Body of pancreas (tissue), 4 donors: ENCODE measurements at regions not wholly inside any gene's neighbourhood (a gene's known extent, or its start where the extent isn't known, plus 50 kb on each side); places are given as distances from the start of the nearest gene placed in this dataset.

Experiments
- POLR2A ChIP-seq, 3 donors: fragments of 450-650 bp; IDR thresholded peaks; one replicate each; pipeline ENCODE4 v1.6.1; 2016; ENCODE audit warnings: antibody characterized with exemption in 3 of 3, mild to moderate bottlenecking in 2 of 3
- TF ChIP-seq, protein P1 (sequence below), 7 experiments: fragments of 450-650 bp in 4 of 7; fragments of 200-600 bp in 3 of 7; sonication (generic) in 3 of 7; IDR thresholded peaks; one replicate each; pipeline ENCODE4 v1.5.1; 2016 to 2019; ENCODE audit warnings: antibody characterized with exemption in 7 of 7

- TF ChIP-seq, protein P1, sequence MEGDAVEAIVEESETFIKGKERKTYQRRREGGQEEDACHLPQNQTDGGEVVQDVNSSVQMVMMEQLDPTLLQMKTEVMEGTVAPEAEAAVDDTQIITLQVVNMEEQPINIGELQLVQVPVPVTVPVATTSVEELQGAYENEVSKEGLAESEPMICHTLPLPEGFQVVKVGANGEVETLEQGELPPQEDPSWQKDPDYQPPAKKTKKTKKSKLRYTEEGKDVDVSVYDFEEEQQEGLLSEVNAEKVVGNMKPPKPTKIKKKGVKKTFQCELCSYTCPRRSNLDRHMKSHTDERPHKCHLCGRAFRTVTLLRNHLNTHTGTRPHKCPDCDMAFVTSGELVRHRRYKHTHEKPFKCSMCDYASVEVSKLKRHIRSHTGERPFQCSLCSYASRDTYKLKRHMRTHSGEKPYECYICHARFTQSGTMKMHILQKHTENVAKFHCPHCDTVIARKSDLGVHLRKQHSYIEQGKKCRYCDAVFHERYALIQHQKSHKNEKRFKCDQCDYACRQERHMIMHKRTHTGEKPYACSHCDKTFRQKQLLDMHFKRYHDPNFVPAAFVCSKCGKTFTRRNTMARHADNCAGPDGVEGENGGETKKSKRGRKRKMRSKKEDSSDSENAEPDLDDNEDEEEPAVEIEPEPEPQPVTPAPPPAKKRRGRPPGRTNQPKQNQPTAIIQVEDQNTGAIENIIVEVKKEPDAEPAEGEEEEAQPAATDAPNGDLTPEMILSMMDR (IDR thresholded peaks at IDR 0.05) = no peak
- no peak for TF ChIP-seq POLR2A (IDR thresholded peaks at IDR 0.05)
These were observed 53.6 kb upstream of the FRY start for GRCh38 chr13:31978021-31978420.
